Neuronal stem cell (in vitro differentiated cells): ENCODE measurements at regions not wholly inside any gene's neighbourhood (a gene's known extent, or its start where the extent isn't known, plus 50 kb on each side); places are given as distances from the start of the nearest gene placed in this dataset.

Experiments used
- DNase-seq: peaks from one replicate; pipeline ENCODE4 v3.0.0-alpha.2; 2013; ENCODE audit warnings: low spot score
- H2AFZ ChIP-seq: one replicate; pipeline ENCODE4 v1.6.1; 2013; ENCODE audit warnings: mild to moderate bottlenecking, low read length, inconsistent platforms
- H2AK5ac ChIP-seq: 2 replicates; pipeline ENCODE4 v1.6.1; 2013; ENCODE audit warnings: low read depth, mild to moderate bottlenecking, inconsistent platforms, low read length, moderate library complexity, mixed read lengths
- H2BK120ac ChIP-seq: 2 replicates; pipeline ENCODE4 v1.6.1; 2013; ENCODE audit warnings: low read depth, mild to moderate bottlenecking, inconsistent platforms, low read length, moderate library complexity, mixed read lengths
- H2BK12ac ChIP-seq: one replicate; pipeline ENCODE4 v1.6.1; 2013; ENCODE audit warnings: low read length, inconsistent platforms
- H2BK15ac ChIP-seq: 2 replicates; pipeline ENCODE4 v1.6.1; 2013; ENCODE audit warnings: mild to moderate bottlenecking, low read length, inconsistent platforms, mixed read lengths
- H2BK5ac ChIP-seq: one replicate; pipeline ENCODE4 v1.6.1; 2013; ENCODE audit warnings: inconsistent platforms, mild to moderate bottlenecking, low read length, moderate library complexity
- H3K14ac ChIP-seq: one replicate; pipeline ENCODE4 v1.6.1; 2013; ENCODE audit warnings: low read length, inconsistent platforms
- H3K18ac ChIP-seq: 2 replicates; pipeline ENCODE4 v1.6.1; 2013; ENCODE audit warnings: low read length, inconsistent platforms
- H3K23ac ChIP-seq: 2 replicates; pipeline ENCODE4 v1.6.1; 2013; ENCODE audit warnings: low read depth, mild to moderate bottlenecking, mixed read lengths, low read length, inconsistent platforms; ENCODE audit not compliant: poor library complexity
- H3K27ac ChIP-seq: replicated peaks from 3 replicates; pipeline ENCODE4 v1.5.1; 2013; ENCODE audit warnings: low read length, inconsistent platforms
- H3K27me3 ChIP-seq, 3 experiments: 2 replicates each; pipeline ENCODE4 v1.6.1; 2013; ENCODE audit warnings: low read length in 3 of 3, mild to moderate bottlenecking in 2 of 3, inconsistent platforms in 1 of 3, low read depth in 1 of 3, mixed read lengths in 1 of 3, moderate library complexity in 1 of 3; ENCODE audit not compliant: control insufficient read depth in 3 of 3, insufficient read depth in 3 of 3
- H3K36me3 ChIP-seq, 2 donors: replicated peaks in 1 of 2; 2 replicates each; pipeline ENCODE4 v1.6.1; 2013; ENCODE audit warnings: low read length in 2 of 2; ENCODE audit not compliant: control insufficient read depth in 2 of 2, insufficient read depth in 2 of 2
- H3K4ac ChIP-seq: 2 replicates; pipeline ENCODE4 v1.6.1; 2013; ENCODE audit warnings: inconsistent platforms, mild to moderate bottlenecking, low read length, moderate library complexity
- H3K4me1 ChIP-seq, 2 donors: 1 replicate in 1 of 2; 2 replicates in 1 of 2; pipeline ENCODE4 v1.6.1; 2013; ENCODE audit warnings: low read length in 2 of 2, low read depth in 1 of 2; ENCODE audit not compliant: control insufficient read depth in 2 of 2, insufficient read depth in 1 of 2
- H3K4me2 ChIP-seq: one replicate; pipeline ENCODE4 v1.6.1; 2013; ENCODE audit warnings: mild to moderate bottlenecking, low read length, inconsistent platforms; ENCODE audit not compliant: insufficient read depth, poor library complexity, severe bottlenecking
- H3K4me3 ChIP-seq, 2 donors: 2 replicates each; pipeline ENCODE4 v1.5.1; 2013; ENCODE audit warnings: low read length in 2 of 2, mild to moderate bottlenecking in 2 of 2, inconsistent platforms in 1 of 2, moderate library complexity in 1 of 2
- H3K79me1 ChIP-seq: one replicate; pipeline ENCODE4 v1.6.1; 2013; ENCODE audit warnings: low read depth, mild to moderate bottlenecking, inconsistent platforms, low read length, moderate library complexity
- H3K9ac ChIP-seq: one replicate; pipeline ENCODE4 v1.6.1; 2013; ENCODE audit warnings: mild to moderate bottlenecking, low read depth, low read length, inconsistent platforms; ENCODE audit not compliant: poor library complexity
- H3K9me3 ChIP-seq, 2 donors: replicated peaks in 1 of 2; 2 replicates each; pipeline versions ENCODE3 to v1.6.1; 2013; ENCODE audit warnings: low read length in 2 of 2, mild to moderate bottlenecking in 2 of 2, inconsistent platforms in 1 of 2, low read depth in 1 of 2, mixed read lengths in 1 of 2, moderate library complexity in 1 of 2; ENCODE audit not compliant: control insufficient read depth in 2 of 2, insufficient read depth in 1 of 2
- H4K8ac ChIP-seq: one replicate; pipeline ENCODE4 v1.6.1; 2013; ENCODE audit warnings: low read depth, mild to moderate bottlenecking, inconsistent platforms, low read length, moderate library complexity
- H4K91ac ChIP-seq: one replicate; pipeline ENCODE4 v1.6.1; 2013; ENCODE audit warnings: low read length, low read depth, mild to moderate bottlenecking, inconsistent platforms; ENCODE audit not compliant: poor library complexity
- WGBS, 2 donors: extraction: QIAGEN DNeasy Blood & Tissue Kit; methylation state at CpG; one replicate each; pipeline ENCODE4 v1.1.7; 2013; ENCODE audit warnings: missing lambda C conversion rate in 2 of 2, mixed read lengths in 1 of 2; ENCODE audit not compliant: insufficient read length in 2 of 2, insufficient replicate concordance in 1 of 2; ENCODE audit errors: extremely low coverage in 2 of 2; 5-methylcytosine and 5-hydroxymethylcytosine counted together

GRCh38 chr10:29203432-29203831 lies 85.4 kb upstream of the LYZL1 start:
- H3K4ac ChIP-seq: no peak overlapping the region
- no peak overlapping the region for H3K14ac ChIP-seq
- H3K23ac ChIP-seq: no peak overlapping the region
- H3K4me3 ChIP-seq: no peak overlapping the region
- H2AFZ ChIP-seq: peak overlapping the region; percentile 15
- no peak for DNase-seq
- H3K36me3 ChIP-seq: no peaks in the 10 kb centered on the region
- no peaks in the 10 kb centered on the region for H3K9me3 ChIP-seq
- H3K18ac ChIP-seq: peak overlapping the region; percentile 86
- H3K79me1 ChIP-seq: no peaks in the 10 kb centered on the region
- H3K4me1 ChIP-seq: peaks cover 0 to 18% of the 10 kb centered on the region in 2 donors
- no CpG with 5 or more reads among the region's 3 CpGs for WGBS, 2 donors
- H2BK15ac ChIP-seq: no peak overlapping the region
- no peak overlapping the region for H3K4me2 ChIP-seq
- H4K91ac ChIP-seq: peak overlapping the region; percentile 38
- H4K8ac ChIP-seq: no peak overlapping the region
- no peaks in the 10 kb centered on the region for H3K27me3 ChIP-seq
- H2BK12ac ChIP-seq: no peak overlapping the region
- no peak overlapping the region for H3K9ac ChIP-seq
- H2AK5ac ChIP-seq: no peak overlapping the region
- no peak overlapping the region for H2BK5ac ChIP-seq
- H3K27ac ChIP-seq: no peak overlapping the region
- H2BK120ac ChIP-seq: no peak overlapping the region

DNA sequence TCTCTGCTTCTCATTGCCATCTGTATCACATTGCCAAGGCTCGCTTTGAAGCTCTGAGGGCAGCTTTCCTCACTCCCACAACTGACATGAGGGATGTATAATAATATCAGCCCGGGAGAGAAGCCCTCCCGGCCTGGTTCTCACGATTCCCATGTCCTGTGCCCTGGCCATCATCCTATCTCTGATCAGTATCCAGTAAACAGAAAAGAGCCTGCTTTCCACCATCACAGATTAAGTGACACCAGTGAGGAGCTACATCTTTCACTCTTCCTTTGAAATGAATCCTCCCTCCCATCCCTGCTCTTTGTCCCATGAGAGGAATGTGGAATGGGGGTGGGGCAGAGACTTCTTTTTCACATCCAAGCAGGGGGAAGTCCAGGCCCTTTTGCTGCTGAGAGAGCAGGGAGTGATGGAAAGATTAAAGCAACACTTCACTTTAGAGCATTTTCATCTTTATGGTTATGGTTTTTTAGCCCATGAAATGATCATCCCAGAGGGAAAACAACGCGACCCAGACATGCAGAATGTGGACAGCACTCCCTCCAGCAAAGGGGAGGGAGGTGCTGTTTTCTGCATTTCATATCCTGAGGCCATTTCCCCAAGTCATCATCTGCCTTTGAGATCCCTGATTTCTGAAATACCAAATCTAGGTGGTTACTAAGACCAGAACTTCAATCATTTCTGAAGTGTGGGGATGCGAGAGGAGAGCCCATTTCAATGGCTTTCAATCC lies 84.6 kb upstream of the LYZL1 start:
- no peaks in the 10 kb centered on the region for H3K79me1 ChIP-seq
- H3K18ac ChIP-seq: peak overlapping the region; percentile 86
- H3K4me1 ChIP-seq: peaks cover 0 to 18% of the 10 kb centered on the region in 2 donors
- no CpG with 5 or more reads among the region's 7 CpGs for WGBS, 2 donors
- DNase-seq: peak; percentile 55
- H3K27me3 ChIP-seq: no peaks in the 10 kb centered on the region
- H2BK15ac ChIP-seq: no peak overlapping the region
- no peaks in the 10 kb centered on the region for H3K9me3 ChIP-seq
- no peak overlapping the region for H2BK5ac ChIP-seq
- H2BK12ac ChIP-seq: no peak overlapping the region
- H3K23ac ChIP-seq: no peak overlapping the region
- H3K27ac ChIP-seq: peak overlapping the region; percentile 33
- H2AK5ac ChIP-seq: no peak overlapping the region
- H4K8ac ChIP-seq: no peak overlapping the region
- no peak overlapping the region for H3K9ac ChIP-seq
- H3K4ac ChIP-seq: no peak overlapping the region
- no peak overlapping the region for H3K14ac ChIP-seq
- H3K36me3 ChIP-seq: no peaks in the 10 kb centered on the region
- no peak overlapping the region for H3K4me2 ChIP-seq
- H3K4me3 ChIP-seq: no peak overlapping the region
- peak overlapping the region; percentile 38 for H4K91ac ChIP-seq
- H2BK120ac ChIP-seq: peak overlapping the region; percentile 72
- H2AFZ ChIP-seq: peak overlapping the region; percentile 15

GRCh38 chr10:29205787-29206186 lies 83.1 kb upstream of the LYZL1 start:
- H3K79me1 ChIP-seq: no peaks in the 10 kb centered on the region
- H3K4me3 ChIP-seq: no peak overlapping the region
- H4K8ac ChIP-seq: no peak overlapping the region
- H3K4me1 ChIP-seq: peaks cover 0 to 17% of the 10 kb centered on the region in 2 donors
- no CpG with 5 or more reads among the region's 5 CpGs for WGBS, 2 donors
- no peak for DNase-seq
- H2AK5ac ChIP-seq: no peak overlapping the region
- no peak overlapping the region for H3K4me2 ChIP-seq
- no peak overlapping the region for H2AFZ ChIP-seq
- no peak overlapping the region for H3K27ac ChIP-seq
- H3K9me3 ChIP-seq: peaks cover 0 to 3% of the 10 kb centered on the region in 2 donors
- no peak overlapping the region for H3K14ac ChIP-seq
- H2BK15ac ChIP-seq: no peak overlapping the region
- no peak overlapping the region for H4K91ac ChIP-seq
- H3K9ac ChIP-seq: no peak overlapping the region
- no peak overlapping the region for H3K18ac ChIP-seq
- no peak overlapping the region for H3K4ac ChIP-seq
- no peak overlapping the region for H2BK12ac ChIP-seq
- no peaks in the 10 kb centered on the region for H3K27me3 ChIP-seq
- no peak overlapping the region for H2BK120ac ChIP-seq
- H2BK5ac ChIP-seq: no peak overlapping the region
- no peak overlapping the region for H3K23ac ChIP-seq
- H3K36me3 ChIP-seq: no peaks in the 10 kb centered on the region

GRCh38 chr10:29208845-29209244 lies 80.0 kb upstream of the LYZL1 start:
- no peaks in the 10 kb centered on the region for H3K79me1 ChIP-seq
- peaks cover 0 to 3% of the 10 kb centered on the region in 2 donors for H3K9me3 ChIP-seq
- H3K4me3 ChIP-seq: no peak overlapping the region
- no peak overlapping the region for H3K18ac ChIP-seq
- H4K8ac ChIP-seq: no peak overlapping the region
- H3K4me2 ChIP-seq: no peak overlapping the region
- no peak overlapping the region for H3K14ac ChIP-seq
- H2BK5ac ChIP-seq: no peak overlapping the region
- H2AFZ ChIP-seq: no peak overlapping the region
- H4K91ac ChIP-seq: no peak overlapping the region
- no peak overlapping the region for H2AK5ac ChIP-seq
- H3K36me3 ChIP-seq: no peaks in the 10 kb centered on the region
- H3K23ac ChIP-seq: no peak overlapping the region
- WGBS, 2 donors: no CpG with 5 or more reads among the region's 2 CpGs
- no peak overlapping the region for H3K4ac ChIP-seq
- H3K27ac ChIP-seq: no peak overlapping the region
- H2BK120ac ChIP-seq: no peak overlapping the region
- no peak overlapping the region for H3K9ac ChIP-seq
- no peak overlapping the region for H2BK15ac ChIP-seq
- H3K27me3 ChIP-seq: no peaks in the 10 kb centered on the region
- no peak for DNase-seq
- H2BK12ac ChIP-seq: no peak overlapping the region
- H3K4me1 ChIP-seq: peaks cover 0 to 13% of the 10 kb centered on the region in 2 donors
